ENCODE measurements at regions not wholly inside any gene's neighbourhood (a gene's known extent, or its start where the extent isn't known, plus 50 kb on each side); places are given as distances from the start of the nearest gene placed in this dataset.

GRCh38 chr5:127995556-127995955 lies 88.0 kb upstream of the SLC12A2 start:
- Histone ChIP-seq H3K4me2 (replicated peaks; ENCODE audit: low read depth, low read length, poor library complexity, severe bottlenecking) (no peak overlapping the region), H3K9me3 (ENCODE audit: control extremely low read depth in 1 of 3, control insufficient read depth in 2 of 3, insufficient read depth in 1 of 3, low read length in 2 of 3) (no peaks in the 10 kb centered on the region), H3K4me3 (ENCODE audit: control extremely low read depth in 1 of 5, extremely low read depth in 1 of 5, insufficient read depth in 1 of 5, low read depth in 2 of 5, low read length in 4 of 5) (no peak overlapping the region), H3K79me2 (ENCODE audit: control insufficient read depth, insufficient read depth, low read length) (no peaks in the 10 kb centered on the region), H3K27me3 (replicated peaks in 1 of 4; ENCODE audit: control extremely low read depth in 1 of 4, control insufficient read depth in 3 of 4, insufficient read depth in 4 of 4, low read length in 3 of 4) (no peaks in the 10 kb centered on the region), H3K27ac (ENCODE audit: low read length in 2 of 2) (no peak overlapping the region), H4K20me1 (ENCODE audit: control insufficient read depth, insufficient read depth, low read length, poor library complexity, severe bottlenecking) (no peaks in the 10 kb centered on the region), H3K4me1 (ENCODE audit: control insufficient read depth in 2 of 2, insufficient read depth in 2 of 2, low read length in 2 of 2) (no peaks in the 10 kb centered on the region), H2AFZ (ENCODE audit: insufficient read depth, low read depth, low read length, poor library complexity, severe bottlenecking) (no peak overlapping the region), H3K36me3 (replicated peaks in 1 of 2; ENCODE audit: control extremely low read depth in 1 of 2, control insufficient read depth in 1 of 2, extremely low read depth in 1 of 2, insufficient read depth in 2 of 2, low read length in 1 of 2) (peaks cover 0 to 2% of the 10 kb centered on the region in 2 experiments), H3K9ac (ENCODE audit: low read length) (no peak overlapping the region)
- no peak for ATAC-seq (ENCODE audit: low read depth)
- intact Hi-C loops (cut with micrococcal nuclease) = no loop called here
- no peaks in the 10 kb centered on the region for H3K27me3 Mint-ChIP-seq
- H3K9me3 Mint-ChIP-seq (ENCODE audit: insufficient read depth) = no peaks in the 10 kb centered on the region
- 100% methylated on average over 2 of the region's 3 CpGs for WGBS (ENCODE audit: insufficient coverage)
- POLR2A ChIA-PET = no interaction called here
- TF ChIP-seq CTCF (IDR thresholded peaks at IDR 0.05) (no peak), EZH2 (IDR thresholded peaks at IDR 0.05; ENCODE audit: borderline replicate concordance, insufficient read depth, low read depth, low read length, poor library complexity, severe bottlenecking) (no peak)
- CTCF ChIA-PET = no interaction called here
- H3K4me1 Mint-ChIP-seq = no peaks in the 10 kb centered on the region
- no peak overlapping the region for H3K27ac Mint-ChIP-seq
- no peak overlapping the region for H3K4me3 Mint-ChIP-seq
- no peak for DNase-seq

GRCh38 chr5:127997201-127997704 lies 86.3 kb upstream of the SLC12A2 start:
- Mint-ChIP-seq H3K27me3 (no peaks in the 10 kb centered on the region), H3K9me3 (ENCODE audit: insufficient read depth) (no peaks in the 10 kb centered on the region), H3K4me3 (no peak overlapping the region), H3K27ac (no peak overlapping the region), H3K4me1 (no peaks in the 10 kb centered on the region)
- WGBS (ENCODE audit: insufficient coverage) = 100% methylated on average over 5 of the region's 5 CpGs
- H3K4me3 ChIP-seq (ENCODE audit: control extremely low read depth in 1 of 5, extremely low read depth in 1 of 5, insufficient read depth in 1 of 5, low read depth in 2 of 5, low read length in 4 of 5) = no peak overlapping the region
- no peaks in the 10 kb centered on the region for H3K27me3 ChIP-seq (replicated peaks in 1 of 4; ENCODE audit: control extremely low read depth in 1 of 4, control insufficient read depth in 3 of 4, insufficient read depth in 4 of 4, low read length in 3 of 4)
- H3K9ac ChIP-seq (ENCODE audit: low read length) = no peak overlapping the region
- H3K9me3 ChIP-seq (ENCODE audit: control extremely low read depth in 1 of 3, control insufficient read depth in 2 of 3, insufficient read depth in 1 of 3, low read length in 2 of 3) = no peaks in the 10 kb centered on the region
- H2AFZ ChIP-seq (ENCODE audit: insufficient read depth, low read depth, low read length, poor library complexity, severe bottlenecking) = no peak overlapping the region
- ChIA-PET POLR2A (no interaction called here), CTCF (no interaction called here)
- ATAC-seq (ENCODE audit: low read depth) = no peak
- H3K4me1 ChIP-seq (ENCODE audit: control insufficient read depth in 2 of 2, insufficient read depth in 2 of 2, low read length in 2 of 2) = no peaks in the 10 kb centered on the region
- no peaks in the 10 kb centered on the region for H4K20me1 ChIP-seq (ENCODE audit: control insufficient read depth, insufficient read depth, low read length, poor library complexity, severe bottlenecking)
- H3K79me2 ChIP-seq (ENCODE audit: control insufficient read depth, insufficient read depth, low read length) = no peaks in the 10 kb centered on the region
- H3K4me2 ChIP-seq (replicated peaks; ENCODE audit: low read depth, low read length, poor library complexity, severe bottlenecking) = no peak overlapping the region
- TF ChIP-seq EZH2 (IDR thresholded peaks at IDR 0.05; ENCODE audit: borderline replicate concordance, insufficient read depth, low read depth, low read length, poor library complexity, severe bottlenecking) (no peak), CTCF (IDR thresholded peaks at IDR 0.05) (no peak)
- intact Hi-C loops (cut with micrococcal nuclease) = no loop called here
- no peak overlapping the region for H3K27ac ChIP-seq (ENCODE audit: low read length in 2 of 2)
- peaks cover 0 to 2% of the 10 kb centered on the region in 2 experiments for H3K36me3 ChIP-seq (replicated peaks in 1 of 2; ENCODE audit: control extremely low read depth in 1 of 2, control insufficient read depth in 1 of 2, extremely low read depth in 1 of 2, insufficient read depth in 2 of 2, low read length in 1 of 2)
- DNase-seq = no peak
